Body of pancreas (tissue), 4 donors: ENCODE measurements at regions not wholly inside any gene's neighbourhood (a gene's known extent, or its start where the extent isn't known, plus 50 kb on each side); places are given as distances from the start of the nearest gene placed in this dataset.

Source experiments
- ATAC-seq: fragments of 150-250 bp; one replicate; pipeline ENCODE4 v1.9.1; 2016
- DNase-seq, 4 donors: peaks; one replicate each; pipeline ENCODE4 v3.0.0-alpha.2; 2019
- H3K27ac ChIP-seq, 4 donors: fragments of 200-600 bp; sonication (generic); 1 replicate in 3 of 4; 2 replicates in 1 of 4; pipeline versions ENCODE4 v1.5.1 to v1.6.1; 2016 to 2019; ENCODE audit warnings: mild to moderate bottlenecking in 1 of 4, mixed read lengths in 1 of 4, moderate library complexity in 1 of 4
- H3K27me3 ChIP-seq, 2 donors: fragments of 200-600 bp; sonication (generic); one replicate each; pipeline ENCODE4 v1.6.0; 2016; ENCODE audit warnings: mild to moderate bottlenecking in 1 of 2
- H3K36me3 ChIP-seq, 2 donors: fragments of 200-600 bp; sonication (generic); replicated peaks in 1 of 2; 2 replicates each; pipeline ENCODE4 v1.5.1; 2016; ENCODE audit warnings: low read depth in 2 of 2; ENCODE audit not compliant: insufficient read depth in 1 of 2
- H3K4me1 ChIP-seq: fragments of 200-600 bp; sonication (generic); one replicate; pipeline ENCODE4 v1.6.0; 2016
- H3K4me3 ChIP-seq, 2 donors: fragments of 200-600 bp; sonication (generic); 1 replicate in 1 of 2; 2 replicates in 1 of 2; pipeline ENCODE4 v1.5.1; 2016 to 2019
- H3K9me3 ChIP-seq, 3 donors: fragments of 200-600 bp; sonication (generic); 1 replicate in 2 of 3; 2 replicates in 1 of 3; pipeline ENCODE4 v1.5.1; 2016
- POLR2A ChIP-seq, 3 donors: fragments of 450-650 bp; IDR thresholded peaks; one replicate each; pipeline ENCODE4 v1.6.1; 2016; ENCODE audit warnings: antibody characterized with exemption in 3 of 3, mild to moderate bottlenecking in 2 of 3
- WGBS, 2 donors: methylation state at CpG; one replicate each; pipeline ENCODE4 v1.1.5; 2017; 5-methylcytosine and 5-hydroxymethylcytosine counted together
- intact Hi-C: fragments of 100-400 bp; cut with DNase I; formaldehyde crosslinking; loops from one replicate; pipeline ENCODE4 v1.15.1; 2023
- TF ChIP-seq, protein P1 (sequence below), 7 experiments: fragments of 450-650 bp in 4 of 7; fragments of 200-600 bp in 3 of 7; sonication (generic) in 3 of 7; IDR thresholded peaks; one replicate each; pipeline ENCODE4 v1.5.1; 2016 to 2019; ENCODE audit warnings: antibody characterized with exemption in 7 of 7

DNA sequence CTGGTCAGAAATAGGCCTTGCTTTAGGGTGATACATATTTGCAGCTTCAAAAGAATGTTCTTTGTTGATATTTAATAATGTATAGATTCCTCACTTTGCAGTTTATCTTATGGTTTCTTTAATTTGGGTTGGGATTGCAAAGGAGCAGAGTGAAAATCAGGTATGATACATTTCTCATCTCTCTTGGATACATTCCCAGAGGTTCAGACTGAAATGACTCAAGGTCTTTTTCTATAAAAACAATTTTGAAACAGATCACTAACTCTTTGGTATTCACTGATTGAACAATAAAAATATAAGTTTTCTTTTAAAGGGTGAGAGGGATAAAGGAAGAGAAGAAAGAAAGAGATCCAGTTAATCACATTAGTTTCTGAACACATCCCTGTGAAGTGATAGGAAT, 606.5 kb upstream of the CAMK1G start:
- TF ChIP-seq, protein P1, sequence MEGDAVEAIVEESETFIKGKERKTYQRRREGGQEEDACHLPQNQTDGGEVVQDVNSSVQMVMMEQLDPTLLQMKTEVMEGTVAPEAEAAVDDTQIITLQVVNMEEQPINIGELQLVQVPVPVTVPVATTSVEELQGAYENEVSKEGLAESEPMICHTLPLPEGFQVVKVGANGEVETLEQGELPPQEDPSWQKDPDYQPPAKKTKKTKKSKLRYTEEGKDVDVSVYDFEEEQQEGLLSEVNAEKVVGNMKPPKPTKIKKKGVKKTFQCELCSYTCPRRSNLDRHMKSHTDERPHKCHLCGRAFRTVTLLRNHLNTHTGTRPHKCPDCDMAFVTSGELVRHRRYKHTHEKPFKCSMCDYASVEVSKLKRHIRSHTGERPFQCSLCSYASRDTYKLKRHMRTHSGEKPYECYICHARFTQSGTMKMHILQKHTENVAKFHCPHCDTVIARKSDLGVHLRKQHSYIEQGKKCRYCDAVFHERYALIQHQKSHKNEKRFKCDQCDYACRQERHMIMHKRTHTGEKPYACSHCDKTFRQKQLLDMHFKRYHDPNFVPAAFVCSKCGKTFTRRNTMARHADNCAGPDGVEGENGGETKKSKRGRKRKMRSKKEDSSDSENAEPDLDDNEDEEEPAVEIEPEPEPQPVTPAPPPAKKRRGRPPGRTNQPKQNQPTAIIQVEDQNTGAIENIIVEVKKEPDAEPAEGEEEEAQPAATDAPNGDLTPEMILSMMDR (IDR thresholded peaks at IDR 0.05): no peak
- no peak for TF ChIP-seq POLR2A (IDR thresholded peaks at IDR 0.05)
- Histone ChIP-seq H3K27ac (no peak overlapping the region), H3K36me3 (no peaks in the 10 kb centered on the region), H3K27me3 (no peaks in the 10 kb centered on the region), H3K9me3 (no peaks in the 10 kb centered on the region), H3K4me1 (no peaks in the 10 kb centered on the region), H3K4me3 (no peak overlapping the region)
- no peak for ATAC-seq
- no peak for DNase-seq
- intact Hi-C loops: no loop called here

DNA sequence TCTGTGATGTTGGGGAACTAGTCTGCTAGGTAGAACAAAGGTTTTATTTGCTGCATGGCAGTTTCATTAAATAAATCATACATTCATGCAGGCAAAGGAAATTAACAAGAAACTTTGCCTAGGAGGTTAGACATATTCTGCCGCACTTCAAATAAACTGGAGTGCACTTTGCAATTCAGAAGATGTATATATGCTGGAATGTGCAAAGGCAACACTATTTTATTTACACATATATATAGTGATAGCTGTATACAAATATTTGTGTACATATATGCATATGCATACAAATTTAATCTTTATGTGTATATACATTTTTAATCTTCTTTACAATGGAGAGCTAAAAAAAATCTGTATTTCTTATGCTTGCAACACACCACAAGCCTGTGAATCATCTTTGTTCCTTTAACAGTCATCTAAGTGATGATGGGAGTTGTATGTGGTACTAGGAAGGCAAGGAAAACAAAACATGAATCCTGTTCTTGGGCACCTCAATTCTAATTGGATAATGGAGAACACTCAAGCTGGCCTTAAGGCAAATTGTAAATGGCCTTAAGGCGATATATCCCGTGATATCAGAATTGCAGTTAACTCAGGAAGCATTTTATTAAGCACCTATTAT, 605.8 kb upstream of the CAMK1G start:
- ATAC-seq (no peak), DNase-seq (no peak)
- intact Hi-C loops: no loop called here
- Histone ChIP-seq H3K4me3 (no peak overlapping the region), H3K27ac (no peak overlapping the region), H3K9me3 (no peaks in the 10 kb centered on the region), H3K27me3 (no peaks in the 10 kb centered on the region), H3K36me3 (no peaks in the 10 kb centered on the region), H3K4me1 (no peaks in the 10 kb centered on the region)
- whole genome bisulfite sequencing, 2 donors: 91 to 94% methylated on average over 3 of the region's 3 CpGs
- no peak for TF ChIP-seq POLR2A (IDR thresholded peaks at IDR 0.05)
- TF ChIP-seq, protein P1 (IDR thresholded peaks at IDR 0.05): no peak

DNA sequence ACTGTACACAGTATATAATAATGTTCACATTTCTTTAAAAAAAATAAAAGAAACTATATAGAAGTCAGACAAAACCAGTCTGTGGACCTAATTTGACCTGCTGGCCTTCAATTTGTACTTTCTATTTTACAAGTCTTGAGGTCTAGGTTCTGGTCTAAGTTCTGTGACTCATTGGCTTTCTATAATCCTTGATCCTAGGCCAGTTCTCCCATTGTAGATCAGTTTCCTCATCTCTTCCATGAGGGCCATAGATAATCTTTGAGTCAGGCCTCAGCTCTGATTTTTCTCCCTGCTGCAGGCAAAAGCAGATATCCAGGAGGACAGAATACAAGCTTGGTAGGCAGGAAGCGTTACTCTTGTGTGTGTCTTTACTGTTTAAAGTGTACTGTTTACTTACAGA, 603.7 kb upstream of the CAMK1G start:
- H3K4me1 ChIP-seq: no peaks in the 10 kb centered on the region
- 70 to 74% methylated on average over 1 of the region's 1 CpG for WGBS, 2 donors
- no peaks in the 10 kb centered on the region for H3K36me3 ChIP-seq
- no peaks in the 10 kb centered on the region for H3K27me3 ChIP-seq
- H3K4me3 ChIP-seq: no peak overlapping the region
- ATAC-seq: no peak
- no peak overlapping the region for H3K27ac ChIP-seq
- TF ChIP-seq, protein P1 (IDR thresholded peaks at IDR 0.05): no peak
- DNase-seq: no peak
- no peaks in the 10 kb centered on the region for H3K9me3 ChIP-seq
- intact Hi-C loops: no loop called here

DNA sequence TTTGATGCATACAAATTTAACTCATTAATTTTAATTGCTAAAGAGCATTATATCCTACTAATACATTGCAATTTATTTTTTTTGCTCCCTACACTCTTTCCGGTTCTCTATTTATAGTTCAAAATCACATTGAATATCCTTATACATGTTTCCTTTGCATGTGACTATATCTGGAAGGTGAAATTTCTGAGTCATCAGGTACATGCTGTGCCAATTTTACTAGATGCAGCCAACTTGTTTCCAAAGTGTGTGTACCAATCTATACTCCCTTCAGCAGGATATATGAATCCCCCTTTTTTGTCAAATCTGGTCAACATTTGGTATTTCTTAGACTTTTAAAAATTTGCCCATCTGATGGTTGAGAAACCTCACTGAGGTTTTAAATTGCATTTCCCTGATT, 602.9 kb upstream of the CAMK1G start:
- intact Hi-C loops: no loop called here
- Histone ChIP-seq H3K9me3 (no peaks in the 10 kb centered on the region), H3K27me3 (no peaks in the 10 kb centered on the region), H3K4me1 (no peaks in the 10 kb centered on the region), H3K4me3 (no peak overlapping the region), H3K27ac (no peak overlapping the region), H3K36me3 (no peaks in the 10 kb centered on the region)
- 50 to 58% methylated on average over 1 of the region's 1 CpG for WGBS, 2 donors
- DNase-seq (peak in 1 of 4 donors; percentile 15), ATAC-seq (no peak)
- TF ChIP-seq POLR2A (IDR thresholded peaks at IDR 0.05): no peak
- TF ChIP-seq, protein P1 (IDR thresholded peaks at IDR 0.05): no peak

DNA sequence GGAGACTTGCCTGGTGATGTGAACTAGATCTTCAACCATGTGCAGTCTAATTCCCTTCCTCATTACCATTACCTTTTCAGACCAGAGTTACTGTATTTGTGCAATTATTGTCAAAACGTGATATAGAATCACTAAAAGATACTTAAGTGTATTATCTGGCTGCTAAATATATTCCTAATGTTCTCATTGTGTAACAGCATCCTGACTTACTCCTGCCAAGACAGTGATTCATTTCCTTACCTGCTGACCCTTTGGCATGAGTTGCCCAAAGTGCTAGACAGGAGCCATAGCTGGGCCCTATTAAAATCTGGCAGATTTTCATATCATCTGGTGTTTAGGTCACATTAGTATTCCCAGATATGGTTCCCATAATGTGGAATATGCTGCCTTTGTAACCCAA, 598.3 kb upstream of the CAMK1G start:
- peak in 1 of 4 donors; percentile 27 for DNase-seq
- Histone ChIP-seq H3K27me3 (no peaks in the 10 kb centered on the region), H3K36me3 (no peaks in the 10 kb centered on the region), H3K27ac (no peak overlapping the region), H3K9me3 (no peaks in the 10 kb centered on the region), H3K4me3 (no peak overlapping the region), H3K4me1 (peaks cover 6% of the 10 kb centered on the region)
- ATAC-seq: no peak
- 36 to 43% methylated on average over 1 of the region's 1 CpG for WGBS, 2 donors
- no peak for TF ChIP-seq POLR2A (IDR thresholded peaks at IDR 0.05)
- TF ChIP-seq, protein P1 (IDR thresholded peaks at IDR 0.05): no peak
- intact Hi-C loops: no loop called here
